ENCODE measurements at regions not wholly inside any gene's neighbourhood (a gene's known extent, or its start where the extent isn't known, plus 50 kb on each side); places are given as distances from the start of the nearest gene placed in this dataset.
"Not testable (repeated sequence)": the region's sequence is repeated elsewhere in the genome, so short reads cannot be mapped to it uniquely, and the experiment has no call there.

DNA sequence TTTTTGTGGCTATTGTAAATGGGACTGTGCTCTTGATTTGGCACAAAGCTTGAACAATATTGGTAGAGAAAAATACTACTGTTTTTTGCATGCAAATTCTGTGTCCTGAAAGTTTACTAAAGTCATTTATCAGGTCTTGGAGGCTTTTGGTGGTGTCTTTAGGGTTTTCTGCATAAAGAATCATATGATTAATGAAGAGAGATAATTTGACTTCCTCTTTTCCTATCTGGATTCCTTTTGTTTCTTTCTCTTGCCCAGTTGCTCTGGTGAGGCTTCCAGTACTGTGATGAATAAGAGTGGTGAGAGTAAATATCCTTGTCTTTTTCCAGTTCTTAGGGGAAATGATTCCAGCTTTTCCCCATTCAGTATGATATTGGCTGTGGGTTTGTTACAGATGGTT is 1166.7 kb downstream of the NCAM2 start:
- DNase-seq: no peak

- no peak for DNase-seq
These were observed 1176.5 kb downstream of the NCAM2 start for GRCh38 chr21:22174746-22175145.

GRCh38 chr21:22189278-22189677 is 1191.1 kb downstream of the NCAM2 start:
- no peak for DNase-seq

DNA sequence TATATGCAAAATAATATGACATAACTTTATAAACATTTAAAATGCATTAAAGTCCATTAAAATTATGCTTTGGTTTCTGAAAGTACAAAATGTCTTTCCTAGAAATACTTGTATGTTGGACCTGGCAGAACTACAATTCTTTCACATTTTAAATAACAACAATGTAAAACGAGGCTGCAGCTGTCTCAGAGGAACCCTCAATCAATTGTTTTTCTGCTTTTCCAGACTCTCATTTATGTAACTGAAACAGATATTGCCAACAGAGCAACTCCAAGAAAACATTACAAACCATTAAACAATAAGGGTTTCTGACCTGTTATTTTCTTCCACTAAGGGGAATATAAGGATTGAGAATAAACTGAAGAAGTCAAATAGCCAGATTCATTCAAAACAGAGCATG is 1193.4 kb downstream of the NCAM2 start:
- DNase-seq: peak; percentile 77 to 91 (median 79)

DNA sequence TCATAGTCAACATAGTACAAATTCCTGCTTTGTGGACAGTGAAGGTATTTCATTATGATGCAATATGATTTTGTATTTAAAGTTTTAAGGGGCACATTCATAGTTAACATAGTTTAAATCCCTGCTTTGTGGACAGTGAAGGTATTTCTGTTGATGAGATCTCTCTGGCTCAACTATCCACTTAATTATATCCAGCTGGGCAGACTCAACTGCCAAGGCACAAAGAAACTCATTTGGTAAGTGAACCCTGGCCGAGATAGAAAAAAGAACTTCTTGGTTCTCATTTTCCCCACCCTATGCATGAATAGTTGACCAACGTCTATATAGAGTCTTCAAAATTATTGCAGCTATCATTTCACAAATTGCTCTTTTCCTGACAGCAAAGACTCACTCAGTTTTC is 1194.6 kb downstream of the NCAM2 start:
- DNase-seq: peak in 1 of 3 donors; percentile 21

- DNase-seq: not testable (repeated sequence)
These were observed 1196.8 kb downstream of the NCAM2 start for GRCh38 chr21:22194986-22195385.

DNA sequence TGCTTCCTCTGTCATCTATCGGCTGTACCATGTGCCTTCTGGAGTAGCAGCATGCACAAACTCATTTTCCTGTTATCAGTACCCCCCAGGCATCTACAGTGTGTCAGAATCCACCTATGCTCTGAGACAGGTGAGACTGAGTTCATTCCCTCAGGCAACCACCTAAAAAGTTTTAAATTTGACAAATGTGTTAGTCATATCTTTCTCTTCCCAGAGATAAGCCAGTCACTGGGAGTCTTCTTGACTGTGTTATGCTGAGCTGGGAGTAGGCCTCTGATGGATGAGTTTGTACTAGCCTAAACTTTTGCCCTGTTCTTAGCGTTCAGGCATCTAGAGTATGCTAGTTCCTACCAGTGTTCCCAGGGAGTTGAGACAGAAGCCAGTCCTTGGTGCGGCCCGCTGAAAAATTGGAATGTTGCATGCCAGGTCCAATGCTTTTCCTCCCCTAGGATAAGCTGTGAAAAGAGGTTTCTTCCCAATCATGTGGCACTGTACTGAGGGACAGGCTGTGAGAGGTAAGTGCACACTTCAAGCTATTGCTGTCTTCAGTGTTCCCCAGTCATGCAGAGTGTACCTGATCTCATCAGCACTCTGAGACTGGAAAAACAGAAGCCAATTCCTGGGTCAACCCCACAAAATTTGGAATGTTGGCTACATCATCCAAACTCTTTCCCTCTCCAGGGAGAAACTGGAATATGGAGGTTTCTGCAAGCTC is 1202.3 kb downstream of the NCAM2 start:
- no peak for DNase-seq

DNA sequence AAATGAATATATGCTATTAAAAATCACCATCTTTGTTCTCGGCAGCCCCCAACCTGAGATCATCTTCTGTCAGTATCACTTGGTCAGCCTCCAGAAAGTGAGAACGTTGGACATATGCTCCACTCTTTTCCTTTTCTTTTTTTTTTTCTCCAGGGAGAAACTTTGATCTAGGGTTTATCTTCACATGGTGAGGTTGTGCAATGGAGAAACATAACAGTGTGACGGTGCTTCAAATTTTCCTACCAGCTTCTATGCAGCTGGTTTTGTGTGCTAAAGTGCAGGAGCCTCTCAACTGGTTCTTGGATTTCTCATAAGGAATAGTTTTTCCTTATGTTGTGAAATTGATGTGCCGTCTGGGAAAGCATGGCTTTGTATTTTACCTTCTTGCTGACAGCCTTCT is 1202.9 kb downstream of the NCAM2 start:
- DNase-seq: peak in 2 of 3 donors; percentile 44 to 69

DNA sequence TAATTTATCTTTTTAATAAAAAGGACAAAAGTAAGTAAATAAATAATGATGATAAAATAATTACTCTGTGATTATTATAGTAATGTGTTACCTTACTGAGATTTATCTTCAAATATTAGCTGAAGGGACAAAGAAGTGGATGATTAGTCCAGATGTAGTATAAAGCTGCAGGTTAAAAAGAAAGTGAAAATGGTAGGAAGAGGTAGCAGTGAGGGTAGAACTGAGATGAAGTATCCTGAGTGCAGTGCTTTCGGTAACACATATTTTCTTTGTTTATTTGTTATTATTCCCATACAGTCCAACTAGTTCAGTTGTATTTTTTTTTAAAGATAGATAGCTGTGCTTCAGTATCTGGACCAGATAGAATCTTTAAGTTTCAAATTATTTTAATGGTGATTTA is 1203.5 kb downstream of the NCAM2 start:
- peak in 1 of 3 donors; percentile 18 for DNase-seq

GRCh38 chr21:22209304-22209700 is 1211.1 kb downstream of the NCAM2 start:
- no peak for DNase-seq

- DNase-seq: no peak
These were observed 1213.7 kb downstream of the NCAM2 start for GRCh38 chr21:22211943-22212342.

DNA sequence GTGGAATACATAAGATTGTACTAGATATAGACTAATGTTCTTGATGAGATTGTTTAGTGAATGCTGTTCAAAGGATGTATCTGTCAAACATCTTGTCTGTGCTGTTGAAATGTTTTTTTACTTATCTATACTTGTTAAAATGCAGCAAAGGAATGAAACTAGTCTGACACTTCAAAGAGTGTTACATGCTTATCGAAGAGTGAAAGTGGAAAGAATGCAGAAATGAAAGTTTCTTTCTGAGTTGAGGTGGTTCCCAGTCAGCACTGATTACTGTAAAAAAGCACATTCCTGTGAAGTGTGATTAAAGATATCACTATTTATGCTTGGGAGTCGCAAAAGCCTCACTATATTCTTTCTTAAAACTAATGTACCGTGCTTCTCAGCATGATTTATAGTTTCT is 1225.2 kb downstream of the NCAM2 start:
- DNase-seq: peak in 1 of 3 donors; percentile 5

- DNase-seq: no peak
These were observed 1226.1 kb downstream of the NCAM2 start for GRCh38 chr21:22224261-22224660.

GRCh38 chr21:22225299-22225698 is 1227.1 kb downstream of the NCAM2 start:
- no peak for DNase-seq

GRCh38 chr21:22231013-22231412 is 1232.8 kb downstream of the NCAM2 start:
- no peak for DNase-seq

DNA sequence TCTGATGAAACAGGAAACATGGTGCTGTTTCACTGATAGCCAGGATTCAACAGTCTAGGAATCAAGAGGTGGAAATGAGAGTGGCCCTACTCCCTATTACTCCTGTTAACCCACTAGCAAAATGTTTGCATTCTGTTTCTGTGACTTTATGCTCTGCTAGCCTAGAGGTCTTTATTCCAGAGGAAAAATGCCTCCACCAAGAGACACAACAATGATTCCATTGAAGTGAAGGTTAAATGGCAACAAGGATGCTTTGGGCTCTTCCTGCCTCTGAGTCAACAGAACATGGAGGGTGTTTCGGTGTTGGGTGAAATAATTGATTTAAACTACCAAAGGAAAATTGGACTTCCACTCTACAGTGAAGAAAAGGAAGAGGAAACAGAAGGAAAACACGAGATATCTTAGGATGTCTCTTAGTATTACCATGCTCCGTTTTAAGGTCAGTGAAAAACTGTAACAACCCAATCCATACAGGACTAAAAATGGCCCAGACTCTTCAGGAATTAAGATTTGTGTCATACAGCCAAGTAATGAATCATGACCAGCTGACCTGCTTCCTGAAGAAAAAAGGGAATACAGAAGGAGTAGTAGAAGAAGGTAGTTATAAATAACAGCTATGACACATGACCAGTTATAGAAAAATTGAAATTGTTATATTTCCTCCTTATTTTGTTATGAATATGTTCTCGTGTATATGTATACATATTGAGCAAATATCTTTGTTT is 1237.8 kb downstream of the NCAM2 start:
- DNase-seq: no peak

GRCh38 chr21:22244516-22244915 is 1246.3 kb downstream of the NCAM2 start:
- peak; percentile 32 to 70 (median 63) for DNase-seq

DNA sequence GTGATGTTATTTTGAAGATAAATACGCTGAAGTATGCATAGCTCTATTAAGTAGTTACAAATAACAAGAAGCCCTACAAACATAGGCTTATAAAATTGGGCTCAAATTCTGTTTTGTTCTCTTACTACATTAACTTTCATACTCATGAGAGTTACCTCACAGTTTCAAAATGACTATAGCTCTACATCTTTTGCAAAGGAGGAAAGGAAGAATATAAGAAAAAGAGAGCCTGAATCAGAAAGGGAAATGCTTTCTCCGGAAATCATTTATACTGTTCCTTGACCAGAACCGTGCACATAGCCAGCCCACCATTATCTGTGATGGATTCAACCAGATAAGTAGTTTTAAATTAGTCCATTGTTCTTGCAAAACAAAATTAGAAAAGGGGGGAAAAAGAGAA is 1252.1 kb downstream of the NCAM2 start:
- DNase-seq: peak in 1 of 3 donors; percentile 41

GRCh38 chr21:22253761-22254160 is 1255.6 kb downstream of the NCAM2 start:
- DNase-seq: no peak

GRCh38 chr21:22258821-22259220 is 1260.6 kb downstream of the NCAM2 start:
- DNase-seq: no peak

DNA sequence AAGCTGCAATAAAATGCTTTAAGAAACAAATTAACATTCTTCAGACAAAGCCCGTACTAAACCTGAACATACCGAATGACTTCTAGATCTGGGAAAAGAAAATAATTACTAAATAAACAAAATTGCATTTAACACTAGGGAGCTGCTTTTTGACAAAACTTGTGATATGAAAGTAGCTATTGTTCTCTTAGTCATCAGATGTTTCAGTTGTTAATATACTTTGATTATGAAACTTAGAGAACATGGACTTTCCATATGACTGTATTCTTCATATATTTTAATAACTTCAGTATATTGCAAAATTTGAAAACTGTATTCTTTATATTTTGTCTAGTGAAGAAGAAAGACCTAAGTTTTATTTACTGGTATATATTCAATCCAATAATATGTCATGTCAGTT is 1262.1 kb downstream of the NCAM2 start:
- no peak for DNase-seq

DNA sequence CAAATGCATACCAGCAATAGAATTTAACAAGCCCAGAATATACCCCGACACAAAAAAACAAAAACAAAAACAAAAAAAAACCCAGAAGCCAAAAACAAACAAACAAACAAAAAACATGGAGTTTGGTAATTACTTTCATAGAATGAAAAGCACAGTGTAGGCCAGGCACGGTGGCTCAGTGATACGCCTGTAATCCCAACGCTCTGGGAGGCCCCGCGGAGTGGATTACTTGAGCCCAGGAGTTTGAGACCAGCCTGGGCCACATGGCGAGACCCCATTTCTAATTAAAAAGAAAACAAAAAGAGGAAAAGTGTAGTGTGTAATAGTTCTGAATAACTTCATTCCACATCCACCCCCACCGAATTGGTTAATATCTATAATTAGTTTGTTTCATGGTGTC is 1265.7 kb downstream of the NCAM2 start:
- no peak for DNase-seq

DNA sequence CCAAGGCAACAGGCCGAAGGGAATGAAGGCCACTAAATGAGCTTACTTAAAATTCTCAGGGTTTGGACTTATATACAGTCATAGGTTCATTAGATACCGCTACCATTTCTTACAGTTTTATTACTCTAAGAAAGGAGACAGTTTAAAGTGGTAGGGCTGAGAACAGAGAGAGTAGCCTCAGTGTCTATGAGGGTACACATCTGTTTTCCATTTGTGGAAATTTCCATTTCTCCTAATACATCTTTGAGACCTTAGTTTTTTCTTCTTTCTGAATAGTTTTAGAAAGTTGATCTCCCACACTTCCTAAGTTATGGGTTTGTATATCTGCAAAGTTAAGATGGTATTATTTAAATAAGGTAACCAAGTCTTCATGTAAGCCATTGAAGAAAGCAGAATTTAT is 1279.1 kb downstream of the NCAM2 start:
- peak in 2 of 3 donors; percentile 22 to 37 for DNase-seq

DNA sequence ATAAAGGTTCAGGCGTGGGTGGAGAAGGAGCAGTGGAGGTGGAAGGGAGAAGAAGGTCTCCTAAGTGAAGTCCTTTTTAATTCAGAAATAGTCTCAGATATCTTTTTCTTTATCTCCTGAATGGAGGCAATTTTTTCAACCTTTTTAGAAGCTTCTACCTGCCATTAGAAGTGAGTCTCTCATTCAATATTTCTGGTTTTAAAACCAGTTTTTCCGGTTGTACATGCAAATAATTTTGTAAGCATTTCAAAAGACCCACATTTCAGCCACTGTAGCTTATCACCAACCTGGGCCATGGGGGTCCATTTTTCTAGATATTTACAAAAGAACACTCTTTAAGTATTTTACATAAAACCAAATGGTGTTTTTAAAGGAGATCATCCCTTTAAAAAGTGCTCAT is 1280.2 kb downstream of the NCAM2 start:
- DNase-seq: no peak

Data from muscle of back (tissue), 3 donors.